ENCODE measurements at regions not wholly inside any gene's neighbourhood (a gene's known extent, or its start where the extent isn't known, plus 50 kb on each side); places are given as distances from the start of the nearest gene placed in this dataset.

GRCh38 chr16:86751076-86752030 is 173.0 kb downstream of the FOXL1 start:
- no peak for DNase-seq

DNA sequence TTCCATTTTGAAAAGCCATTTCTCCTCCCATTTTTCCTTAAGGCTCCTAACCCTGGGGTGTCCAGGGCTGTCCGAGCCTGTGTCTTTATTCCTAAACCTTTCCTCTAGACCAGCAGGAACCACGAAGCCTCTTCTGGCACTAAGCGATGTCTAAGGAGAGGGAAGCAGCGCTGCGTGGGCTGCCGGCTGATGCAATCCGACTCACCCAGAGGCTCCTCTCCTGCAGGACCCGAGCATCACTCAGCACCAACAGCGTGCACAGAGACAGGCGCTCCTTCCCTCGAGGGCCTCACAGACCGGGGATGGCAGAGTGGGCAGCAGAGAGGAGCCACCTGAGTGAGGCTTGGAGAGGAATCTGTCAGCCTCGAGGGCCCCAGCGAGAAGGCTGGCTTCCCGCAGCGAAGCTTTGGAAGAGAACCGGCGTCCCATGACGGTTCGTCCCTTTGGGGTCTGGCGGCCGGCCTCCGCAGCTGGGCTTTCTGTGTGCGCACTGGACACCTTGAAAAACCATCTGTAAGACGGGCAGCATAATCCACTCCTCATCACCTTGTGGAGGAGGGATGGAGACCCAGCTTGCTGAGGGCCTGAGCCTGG is 174.3 kb downstream of the FOXL1 start:
- no peak for DNase-seq

DNA sequence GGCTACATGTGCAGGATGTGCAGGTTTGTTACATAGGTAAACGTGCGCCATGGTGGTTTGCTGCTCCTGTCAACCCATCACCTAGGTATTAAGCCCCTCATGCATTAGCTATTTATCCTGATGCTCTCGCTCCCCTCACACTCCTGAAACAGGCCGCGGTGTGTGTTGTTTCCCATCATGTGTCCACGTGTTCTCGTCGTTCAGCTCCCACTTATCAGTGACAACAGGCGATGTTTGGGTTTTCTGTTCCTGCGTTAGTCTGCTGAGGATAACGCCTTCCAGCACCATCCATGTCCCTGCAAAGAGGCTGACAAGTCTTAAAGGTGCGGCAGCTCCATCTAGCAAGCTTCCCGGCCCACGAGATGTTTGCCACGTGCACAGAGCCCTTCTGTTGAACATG is 175.1 kb downstream of the FOXL1 start:
- no peak for DNase-seq

GRCh38 chr16:86755571-86756006 is 177.2 kb downstream of the FOXL1 start:
- DNase-seq: no peak

GRCh38 chr16:86756882-86757703 is 178.7 kb downstream of the FOXL1 start:
- DNase-seq: no peak

DNA sequence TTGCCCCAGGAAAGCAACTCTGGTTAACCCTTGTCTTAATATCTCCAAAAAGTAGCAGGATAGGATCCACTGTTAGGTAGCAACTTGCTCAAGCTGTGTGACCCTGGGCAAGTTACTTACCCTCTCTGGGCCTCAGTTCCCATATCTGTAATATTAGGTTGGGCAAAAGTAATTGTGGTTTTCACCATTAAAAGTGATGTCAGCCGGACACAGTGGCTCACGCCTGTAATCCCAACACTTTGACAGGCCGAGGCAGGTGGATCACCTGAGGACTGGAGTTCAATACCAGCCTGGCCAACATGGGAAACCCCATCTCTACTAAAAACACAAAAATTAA is 179.3 kb downstream of the FOXL1 start:
- no peak for DNase-seq

DNA sequence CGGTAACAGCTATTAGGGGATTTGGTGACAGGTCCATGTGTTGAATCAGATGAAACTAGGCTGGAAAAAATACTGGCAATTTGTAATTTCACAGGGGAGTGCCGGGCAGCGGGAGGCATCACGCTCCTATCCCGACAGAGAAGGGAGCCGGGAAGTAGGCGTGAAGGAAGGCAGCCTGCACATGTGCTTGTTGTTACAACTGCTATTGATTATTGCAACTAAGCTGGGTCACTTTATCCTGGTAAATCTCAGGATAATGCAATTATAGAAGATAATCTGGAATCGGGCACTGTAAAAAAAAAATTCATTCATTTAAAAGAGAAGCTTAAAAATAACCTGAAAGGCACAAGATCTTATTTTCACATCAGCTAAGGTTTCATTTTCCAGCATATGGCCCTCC is 180.6 kb downstream of the FOXL1 start:
- DNase-seq: no peak

GRCh38 chr16:86761111-86762031 is 183.0 kb downstream of the FOXL1 start:
- peak; percentile 47 for DNase-seq

GRCh38 chr16:86762095-86762494 is 183.7 kb downstream of the FOXL1 start:
- DNase-seq: no peak

- DNase-seq: no peak
These were observed 185.5 kb downstream of the FOXL1 start for GRCh38 chr16:86763819-86764218.

GRCh38 chr16:86764551-86764950 is 186.2 kb downstream of the FOXL1 start:
- no peak for DNase-seq

DNA sequence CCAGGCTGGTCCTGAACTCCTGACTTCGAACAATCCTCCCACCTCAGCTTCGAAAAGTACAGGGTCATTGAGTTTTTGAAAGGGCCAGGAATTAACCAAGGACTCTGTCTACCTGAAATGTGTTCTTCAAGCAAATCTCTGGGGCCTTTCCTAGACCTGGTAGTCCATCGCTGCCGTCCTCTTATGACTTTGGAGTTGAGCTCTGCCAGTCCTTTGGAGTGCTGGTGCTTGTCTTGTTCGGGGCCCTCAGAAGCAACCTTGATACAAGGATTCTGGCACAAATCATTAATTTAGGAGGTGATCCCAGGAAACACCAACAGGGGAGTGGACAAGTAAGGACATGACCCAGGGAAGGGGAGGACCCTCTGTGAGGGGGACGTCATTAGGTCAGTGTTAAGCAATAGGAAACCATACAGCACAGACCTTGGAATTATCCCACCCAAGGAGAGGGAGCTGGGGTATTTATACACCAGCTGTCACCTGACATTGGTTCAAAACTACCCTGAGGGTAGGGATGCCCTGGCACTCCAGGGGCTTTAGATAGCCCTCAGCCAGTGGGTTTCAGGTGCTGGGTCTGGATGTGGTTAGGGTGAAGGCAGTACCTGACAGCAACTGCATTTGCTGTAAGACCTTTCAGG is 187.2 kb downstream of the FOXL1 start:
- DNase-seq: no peak

DNA sequence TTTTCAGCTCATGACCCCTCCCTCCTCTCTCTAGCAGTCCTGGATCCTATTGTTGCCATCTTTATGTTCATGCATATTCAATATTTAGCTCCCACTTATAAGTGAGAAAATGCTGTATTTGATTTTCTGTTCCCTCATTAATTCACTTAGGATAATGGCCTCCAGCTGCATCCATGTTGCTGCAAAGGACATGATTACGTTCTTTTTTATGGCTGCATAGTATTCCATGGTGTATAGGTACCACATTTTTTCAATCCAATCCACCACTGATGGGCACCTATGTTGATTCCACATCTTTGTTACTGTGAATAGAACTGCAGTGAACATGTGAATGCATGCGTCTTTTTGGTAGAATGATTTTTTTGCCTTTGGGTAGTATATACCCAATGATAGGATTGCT is 188.4 kb downstream of the FOXL1 start:
- no peak for DNase-seq

DNA sequence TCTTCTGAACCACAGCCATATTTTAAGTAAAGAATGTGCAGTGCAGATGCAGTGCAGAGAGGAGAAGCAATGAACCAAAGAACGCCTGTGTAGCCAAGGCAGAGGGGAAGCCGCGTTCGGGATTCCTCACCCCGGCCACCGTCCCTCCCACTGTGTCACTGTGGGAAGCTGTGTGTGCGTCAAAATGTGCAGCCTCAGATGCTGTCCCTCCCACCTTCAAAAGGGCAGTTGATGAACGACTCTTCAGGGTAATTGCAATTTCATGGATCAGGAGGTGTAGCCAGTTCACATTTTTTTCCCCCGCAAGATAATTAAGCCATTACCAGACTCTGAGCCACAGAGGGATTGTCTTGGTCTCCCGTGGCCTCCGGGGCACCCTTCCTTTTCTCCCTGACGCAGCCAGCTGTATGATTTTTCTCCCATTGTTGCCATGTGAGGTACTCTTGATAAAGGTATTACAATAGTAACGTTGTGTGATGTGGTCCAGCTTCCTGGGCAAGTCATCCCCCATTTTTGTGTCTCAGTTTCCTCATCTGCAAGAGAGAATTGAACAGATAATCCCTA is 190.0 kb downstream of the FOXL1 start:
- no peak for DNase-seq

- DNase-seq: no peak
These were observed 190.7 kb downstream of the FOXL1 start for GRCh38 chr16:86768999-86769398.

GRCh38 chr16:86771506-86772460 is 193.4 kb downstream of the FOXL1 start:
- no peak for DNase-seq

DNA sequence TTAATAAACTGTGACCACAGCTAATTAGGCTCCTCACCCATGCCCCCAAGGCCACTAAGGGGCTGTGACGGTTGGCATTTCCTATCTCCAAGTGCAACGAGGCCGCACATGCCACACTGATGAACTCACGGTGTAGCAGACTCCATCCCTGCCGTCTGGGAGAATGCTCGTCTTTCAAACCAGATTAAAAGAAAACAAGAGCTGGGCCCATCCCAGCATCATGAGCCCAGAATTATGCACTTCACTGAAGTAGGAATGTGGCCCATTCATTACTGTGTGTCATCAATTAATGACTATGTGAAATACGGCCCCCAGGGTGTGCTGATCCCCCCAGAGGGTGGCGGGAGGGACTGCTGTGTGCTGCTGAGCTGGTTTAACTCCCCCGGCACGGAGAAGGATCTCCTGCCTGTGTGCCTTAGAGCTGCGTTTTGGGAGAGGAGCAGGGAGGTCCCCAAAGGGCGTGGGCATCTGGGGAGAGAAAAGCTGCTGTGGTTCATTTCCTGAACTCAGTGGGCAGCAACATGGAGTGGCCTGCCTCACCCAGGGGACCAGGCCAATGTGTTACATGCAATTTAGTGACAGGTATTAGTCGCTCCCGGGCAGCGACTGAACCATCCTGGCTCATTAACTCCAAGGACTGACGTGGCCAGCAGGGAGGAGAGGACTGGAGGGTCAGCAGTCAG is 194.5 kb downstream of the FOXL1 start:
- DNase-seq: no peak

- no peak for DNase-seq
These were observed 195.0 kb downstream of the FOXL1 start for GRCh38 chr16:86773354-86773715.

- no peak for DNase-seq
These were observed 196.6 kb downstream of the FOXL1 start for GRCh38 chr16:86774931-86775330.

DNA sequence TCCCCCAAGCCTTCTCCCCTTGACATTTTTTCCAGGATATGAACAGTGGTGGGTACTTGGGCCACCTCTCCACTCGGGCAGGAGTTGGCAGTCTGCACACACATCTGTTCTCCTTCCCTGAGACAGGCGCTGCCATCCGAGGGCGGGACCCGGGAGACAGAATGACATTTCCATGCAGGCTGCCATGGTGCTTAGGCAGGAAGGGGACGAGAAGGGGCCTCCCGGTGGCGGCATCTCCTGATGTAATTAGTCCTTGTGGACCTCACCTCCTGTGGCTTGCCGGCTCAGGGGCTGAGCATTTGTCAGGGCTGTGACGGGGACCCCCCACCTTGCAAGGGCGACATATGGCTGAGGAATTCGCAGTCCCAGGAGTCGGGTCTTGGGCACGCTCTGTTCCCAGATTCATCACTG is 197.2 kb downstream of the FOXL1 start:
- no peak for DNase-seq

Measured in hematopoietic multipotent progenitor cell treated with erythropoietin and hydrocortisone succinate and interleukin-3 and kit ligand, for 8 days (in vitro differentiated cells).